Activated effector memory CD4-positive, alpha-beta T cell treated with anti-CD3 and anti-CD28 coated beads, Interleukin-2, amount 50 U/mL, for 16 hours (primary cell): ENCODE measurements at regions not wholly inside any gene's neighbourhood (a gene's known extent, or its start where the extent isn't known, plus 50 kb on each side); places are given as distances from the start of the nearest gene placed in this dataset.

Experiments
- DNase-seq: peaks from one replicate; pipeline ENCODE4 v3.0.0-alpha.2; 2020

DNA sequence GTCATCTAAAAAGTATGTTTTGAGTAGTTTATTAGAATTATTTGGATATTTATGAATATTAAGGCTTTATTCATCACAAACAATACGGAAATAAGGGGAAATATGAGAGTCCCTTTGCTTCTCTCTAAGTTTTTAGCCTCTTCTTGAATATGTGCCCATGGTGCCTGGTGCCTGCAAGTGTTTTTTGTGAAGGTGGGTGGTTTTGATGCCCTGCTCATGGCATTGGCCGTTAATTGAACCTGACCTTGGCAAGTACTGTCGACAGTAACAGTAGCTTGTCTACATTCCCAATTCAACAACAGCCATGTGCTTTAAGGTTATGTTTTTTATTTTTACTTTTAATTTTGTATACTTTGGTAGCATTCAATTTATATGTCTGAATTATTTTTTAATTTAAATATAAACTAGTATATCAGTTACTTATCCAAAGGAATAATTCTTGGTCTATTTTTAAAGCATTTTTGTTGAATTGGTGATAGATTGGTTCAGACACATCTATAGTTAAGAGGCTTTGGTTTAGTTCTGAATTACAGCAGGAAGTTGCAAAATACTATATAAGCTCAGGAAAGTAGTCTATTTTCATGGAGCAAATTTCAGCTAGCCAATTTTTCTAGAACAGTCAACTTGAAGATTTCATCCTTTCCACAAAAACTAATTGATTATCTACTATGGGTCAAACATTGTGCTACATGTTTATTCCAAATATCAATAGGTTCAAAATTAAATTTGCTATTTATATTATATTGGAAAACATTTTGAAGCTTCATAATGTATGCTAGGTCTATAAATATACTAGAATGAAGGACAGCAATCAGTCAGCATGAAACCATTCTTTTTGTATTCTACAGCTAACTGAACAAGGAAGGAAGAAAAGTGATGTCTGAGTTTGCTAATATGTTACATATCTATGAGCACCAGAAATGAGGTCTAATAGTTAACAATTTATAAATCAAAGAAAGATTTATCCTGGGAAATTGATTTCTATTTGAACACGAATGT is 184.4 kb downstream of the MRPL39 start:
- DNase-seq, result no peak

GRCh38 chr21:25421321-25422028 is 185.8 kb downstream of the MRPL39 start:
- peak; percentile 82 for DNase-seq

DNA sequence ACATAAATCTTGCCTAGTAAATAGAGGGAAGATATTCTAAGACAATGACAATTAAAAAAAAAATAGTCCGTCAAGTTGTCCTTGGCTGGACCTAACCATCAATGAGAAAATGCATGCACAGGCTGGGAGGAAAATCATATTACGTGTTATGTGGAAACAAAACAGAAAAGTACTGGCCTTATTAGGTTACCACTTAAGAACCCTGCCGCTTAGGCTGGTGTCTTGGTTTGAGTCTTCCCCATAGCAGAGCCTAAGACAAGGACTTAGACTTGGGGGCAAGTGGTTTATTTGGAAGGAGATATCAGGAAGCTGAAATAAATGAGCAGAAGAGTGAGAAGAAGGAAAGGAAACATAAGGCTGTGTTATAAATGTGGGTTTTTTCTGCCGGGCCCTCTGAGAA is 186.4 kb downstream of the MRPL39 start:
- DNase-seq, result no peak

DNA sequence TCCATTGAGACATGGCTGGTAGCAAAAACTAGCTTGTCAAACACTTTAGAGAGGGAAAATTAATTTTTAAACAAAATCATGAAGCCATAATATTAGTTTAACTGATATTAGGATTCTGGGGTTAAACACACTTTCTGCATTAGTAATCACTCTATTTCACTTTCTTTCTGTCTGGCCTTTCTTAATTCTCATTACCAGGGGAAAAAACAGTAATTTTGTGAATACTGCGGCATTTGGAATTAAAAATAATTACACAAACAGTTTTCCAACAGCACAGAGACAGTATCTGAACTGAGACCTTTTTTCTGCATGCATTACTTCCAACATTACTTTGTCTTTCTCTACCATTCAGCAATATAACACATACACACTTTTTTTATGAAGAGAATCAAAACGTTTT is 190.6 kb downstream of the MRPL39 start:
- DNase-seq, result no peak

- no peak for DNase-seq
These were observed 195.2 kb downstream of the MRPL39 start for GRCh38 chr21:25412100-25412499.

GRCh38 chr21:25409978-25410377 is 197.3 kb downstream of the MRPL39 start:
- DNase-seq, result no peak

GRCh38 chr21:25408666-25409065 is 198.6 kb downstream of the MRPL39 start:
- DNase-seq, result no peak

- DNase-seq, result no peak
These were observed 200.2 kb downstream of the MRPL39 start for GRCh38 chr21:25406887-25407579.

DNA sequence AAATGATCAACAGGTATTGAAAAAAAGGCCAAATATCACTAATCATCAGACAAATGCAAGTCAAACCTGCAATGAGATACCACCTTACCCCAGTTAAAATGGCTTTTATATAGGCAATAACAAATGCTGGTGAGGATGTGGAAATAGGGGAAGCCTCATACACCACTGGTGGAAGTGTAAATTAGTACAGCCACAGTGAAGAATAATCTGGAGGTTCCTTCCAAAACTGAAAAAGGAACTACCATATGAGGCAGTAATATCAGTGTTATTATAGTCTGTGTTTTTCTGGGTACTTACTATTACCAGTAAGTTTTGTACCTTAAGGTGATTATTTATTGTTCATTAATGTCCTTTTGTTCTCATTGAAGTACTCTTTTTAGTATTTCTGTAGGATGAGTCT is 201.3 kb downstream of the MRPL39 start:
- no peak for DNase-seq

DNA sequence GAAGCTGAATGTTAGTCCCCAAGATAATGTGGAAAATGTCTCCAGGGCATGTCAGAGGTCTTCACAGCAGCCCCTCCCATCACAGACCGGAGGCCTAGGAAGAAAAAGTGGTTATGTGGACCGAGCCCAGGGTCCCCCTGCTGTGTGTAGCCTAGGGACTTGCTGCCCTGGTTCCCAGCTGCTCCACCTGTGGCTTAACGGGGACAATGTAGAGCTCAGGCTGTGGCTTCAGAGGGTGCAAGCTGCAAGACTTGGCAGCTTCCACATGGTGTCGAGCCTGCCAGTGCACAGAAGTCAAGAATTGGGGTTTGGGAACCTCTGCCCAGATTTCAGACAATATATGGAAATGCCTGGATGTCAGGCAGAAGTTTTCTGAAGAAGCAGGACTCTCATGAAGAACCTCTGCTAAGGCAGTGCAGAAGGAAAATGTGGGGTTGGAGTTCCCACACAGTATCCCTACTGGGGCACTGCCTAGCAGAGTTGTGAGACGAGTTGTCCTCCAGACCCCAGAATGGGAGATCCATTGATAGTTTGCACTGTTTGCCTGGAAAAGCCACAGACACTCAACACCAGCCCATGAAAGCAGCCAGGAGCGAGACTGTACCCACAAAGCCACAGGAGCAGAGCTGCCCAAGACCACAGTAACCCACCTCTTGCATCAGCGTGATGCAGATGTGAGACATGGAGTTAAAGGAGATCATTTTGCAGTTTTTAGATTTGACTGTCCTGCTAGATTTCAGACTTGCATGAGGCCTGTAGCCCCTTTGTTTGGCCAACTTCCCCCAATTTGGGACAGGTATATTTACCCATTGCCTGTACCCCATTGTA is 204.9 kb downstream of the MRPL39 start:
- no peak for DNase-seq

GRCh38 chr21:25400427-25400826 is 206.9 kb downstream of the MRPL39 start:
- no peak for DNase-seq

GRCh38 chr21:25398630-25399029 is 208.7 kb downstream of the MRPL39 start:
- DNase-seq, result no peak

GRCh38 chr21:25396135-25396711 is 211.1 kb downstream of the MRPL39 start:
- peak; percentile 86 for DNase-seq

- no peak for DNase-seq
These were observed 215.5 kb downstream of the MRPL39 start for GRCh38 chr21:25391777-25392176.

- no peak for DNase-seq
These were observed 216.6 kb downstream of the MRPL39 start for GRCh38 chr21:25390701-25391100.

- no peak for DNase-seq
These were observed 219.6 kb downstream of the MRPL39 start for GRCh38 chr21:25387665-25388064.

DNA sequence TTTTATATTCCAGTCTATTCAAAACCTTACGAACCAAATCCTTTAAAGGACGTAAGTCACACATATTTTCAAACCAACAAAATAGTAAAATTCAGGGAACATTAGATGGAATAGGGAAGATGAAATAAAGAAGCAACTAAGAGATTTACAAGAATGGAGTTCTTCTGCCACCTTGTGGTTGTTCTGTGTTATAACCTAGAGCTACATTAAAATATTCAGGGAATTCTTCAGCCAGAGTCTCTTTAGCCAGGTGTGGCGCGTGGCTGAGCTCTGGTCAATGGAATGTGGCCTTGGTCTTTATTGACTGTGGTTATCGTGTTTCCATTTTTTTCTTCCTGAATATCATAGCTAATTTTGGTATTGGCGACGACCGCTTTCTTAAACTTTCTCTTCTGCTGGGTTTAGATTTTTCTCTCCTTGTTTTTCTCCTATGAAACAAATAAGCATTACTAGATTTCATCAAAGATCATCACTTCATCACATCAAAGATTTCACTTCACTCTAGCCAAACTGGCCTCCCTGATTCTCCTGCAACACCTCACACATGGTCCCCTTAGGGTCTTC is 221.3 kb downstream of the MRPL39 start:
- no peak for DNase-seq

- DNase-seq, result no peak
These were observed 221.9 kb downstream of the MRPL39 start for GRCh38 chr21:25385341-25385740.

DNA sequence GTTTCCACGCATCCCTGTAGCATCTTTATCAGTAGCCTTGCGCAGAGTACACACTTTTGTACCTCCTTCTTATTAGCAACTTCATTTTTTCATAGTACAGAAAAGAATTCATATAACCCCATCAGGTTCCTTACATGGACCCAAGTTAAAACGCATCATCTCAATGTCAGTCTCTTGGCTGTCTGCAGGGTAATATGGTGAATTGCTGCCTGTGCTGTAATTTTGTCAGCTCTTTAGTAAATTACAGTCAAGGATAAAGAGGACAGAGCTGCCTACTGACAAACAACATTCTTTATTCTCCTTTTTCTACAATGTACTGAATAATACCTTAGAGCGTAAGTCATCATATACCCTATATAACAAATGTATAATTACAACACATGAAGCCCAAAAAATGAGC is 222.5 kb downstream of the MRPL39 start:
- DNase-seq, result no peak

DNA sequence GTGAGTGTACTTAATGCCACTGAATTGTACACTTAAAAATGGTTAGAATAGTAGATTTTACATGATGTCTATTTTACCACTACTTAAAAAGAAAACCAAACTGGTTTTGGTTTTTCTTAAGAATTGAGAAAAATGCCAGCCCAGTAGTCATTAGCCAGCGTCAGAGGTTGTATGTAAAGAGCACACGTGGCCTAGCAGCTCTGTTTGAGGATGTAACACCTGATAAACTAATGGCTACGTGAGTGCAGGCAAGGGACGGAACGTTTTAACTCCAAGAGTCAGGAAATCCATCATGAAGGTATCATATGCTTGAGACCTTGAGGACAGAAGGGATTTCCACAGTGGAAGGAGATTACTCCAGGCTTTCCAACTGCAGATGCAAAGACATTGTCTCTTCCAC is 223.7 kb downstream of the MRPL39 start:
- no peak for DNase-seq

DNA sequence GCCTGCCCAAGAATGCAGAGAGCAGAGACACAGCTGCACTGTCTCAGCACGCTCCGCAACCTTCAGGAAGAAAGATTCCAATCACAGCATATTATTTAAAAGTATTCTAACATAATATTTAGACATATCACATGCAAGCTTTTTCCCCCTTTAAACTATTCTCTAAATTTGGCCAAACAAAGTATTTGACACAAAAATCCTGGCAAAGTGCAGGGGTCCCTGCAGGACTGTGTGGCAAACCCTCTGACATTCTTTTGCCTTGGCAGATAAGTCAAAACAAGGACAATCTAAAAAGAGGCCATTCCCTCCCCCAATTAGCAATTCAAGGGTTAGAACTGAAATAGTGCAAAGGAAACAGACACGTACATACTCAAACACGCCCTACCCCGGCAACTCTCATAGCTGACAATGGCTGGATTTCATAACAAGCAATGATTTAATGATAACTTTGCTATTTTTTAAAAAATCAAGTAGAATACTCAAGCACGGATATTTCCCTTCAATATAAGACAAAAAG is 225.3 kb downstream of the MRPL39 start:
- no peak for DNase-seq

- DNase-seq, result no peak
These were observed 231.6 kb downstream of the MRPL39 start for GRCh38 chr21:25375675-25376074.
